ENCODE measurements at regions not wholly inside any gene's neighbourhood (a gene's known extent, or its start where the extent isn't known, plus 50 kb on each side); places are given as distances from the start of the nearest gene placed in this dataset.
"Not testable (repeated sequence)": the region's sequence is repeated elsewhere in the genome, so short reads cannot be mapped to it uniquely, and the experiment has no call there.

GRCh38 chr20:30728271-30728885 is 529.1 kb upstream of the DEFB115 start:
- not testable (repeated sequence) for TF ChIP-seq CTCF (IDR thresholded peaks at IDR 0.05; ENCODE audit: low read depth, low read length, missing input control); REST (IDR thresholded peaks at IDR 0.05); RAD21 (IDR thresholded peaks at IDR 0.05); YY1 (IDR thresholded peaks at IDR 0.05); JUND (IDR thresholded peaks at IDR 0.05); GABPA (IDR thresholded peaks at IDR 0.05 in 1 of 2, conservative IDR thresholded peaks at IDR 0.05 in 1 of 2); FOXA1 (IDR thresholded peaks at IDR 0.05); TAF1 (conservative IDR thresholded peaks at IDR 0.05); MAX (IDR thresholded peaks at IDR 0.05); ATF3 (IDR thresholded peaks at IDR 0.05); EGR1 (IDR thresholded peaks at IDR 0.05; ENCODE audit: low read depth in 2 of 2); HNF4A (conservative IDR thresholded peaks at IDR 0.05); ZBTB33 (IDR thresholded peaks at IDR 0.05)

Measured in liver (tissue), 3 donors.